ENCODE measurements at regions not wholly inside any gene's neighbourhood (a gene's known extent, or its start where the extent isn't known, plus 50 kb on each side); places are given as distances from the start of the nearest gene placed in this dataset.

DNA sequence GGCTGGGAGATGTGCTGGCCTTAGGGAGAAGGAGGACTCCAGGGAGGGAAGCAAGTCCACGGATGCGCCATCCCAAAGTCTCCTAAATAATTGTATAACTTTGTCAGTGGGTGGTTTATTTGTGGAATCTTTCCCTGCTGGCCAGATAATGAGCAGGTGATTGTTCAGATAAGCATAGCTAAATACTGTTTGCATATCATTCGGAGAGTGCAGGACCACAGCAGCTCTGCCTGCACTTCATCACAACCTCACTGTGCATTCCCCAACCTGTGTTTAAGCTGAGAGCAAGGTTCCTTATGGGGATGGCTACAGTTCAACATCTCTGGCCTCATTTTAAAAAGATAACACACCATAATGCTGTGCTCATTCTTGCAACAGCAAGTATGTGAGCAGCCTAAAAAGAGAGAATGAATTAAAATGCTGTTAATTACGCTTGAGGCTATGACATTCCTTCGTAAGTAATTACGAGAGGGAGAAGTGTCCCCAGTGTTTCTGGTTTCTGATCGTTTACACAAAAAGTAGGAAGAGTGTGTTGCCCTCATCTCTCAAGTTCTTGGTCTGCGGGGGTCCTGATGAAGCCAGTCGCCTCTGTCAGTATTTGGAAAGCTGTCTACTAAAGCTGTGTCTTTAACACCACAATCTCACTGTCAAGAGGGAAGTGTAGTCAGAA, 272.0 kb upstream of the RORA start:
- no peaks in the 10 kb centered on the region for H3K4me1 ChIP-seq (ENCODE audit: insufficient read depth, low read length)
- H3K27me3 ChIP-seq (ENCODE audit: insufficient read depth, low read length) = no peaks in the 10 kb centered on the region
- no peaks in the 10 kb centered on the region for H3K9me3 ChIP-seq (ENCODE audit: low read depth, low read length)
- H3K4me3 ChIP-seq (ENCODE audit: low read length) = no peak overlapping the region

DNA sequence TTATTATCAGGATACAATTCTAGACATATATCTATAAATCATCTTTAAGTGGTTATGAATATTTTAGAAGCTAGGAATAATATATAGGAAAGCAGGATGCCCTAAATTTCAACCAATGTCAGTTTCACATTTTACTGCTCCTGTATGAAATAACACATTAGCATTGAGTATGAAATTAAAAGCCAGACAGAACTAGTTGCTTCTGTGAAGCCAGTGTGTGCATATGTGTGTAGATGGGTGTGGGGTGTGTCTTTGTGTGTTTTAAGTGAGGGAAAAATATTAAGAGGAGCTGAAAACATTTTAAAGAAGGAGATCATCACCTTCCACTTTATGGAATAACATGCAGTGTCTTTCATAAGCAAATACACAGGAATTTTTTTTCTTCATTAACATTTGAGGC, 271.4 kb upstream of the RORA start:
- no peaks in the 10 kb centered on the region for H3K4me1 ChIP-seq (ENCODE audit: insufficient read depth, low read length)
- peaks cover 3% of the 10 kb centered on the region for H3K27me3 ChIP-seq (ENCODE audit: insufficient read depth, low read length)
- no peaks in the 10 kb centered on the region for H3K9me3 ChIP-seq (ENCODE audit: low read depth, low read length)
- no peak overlapping the region for H3K4me3 ChIP-seq (ENCODE audit: low read length)

DNA sequence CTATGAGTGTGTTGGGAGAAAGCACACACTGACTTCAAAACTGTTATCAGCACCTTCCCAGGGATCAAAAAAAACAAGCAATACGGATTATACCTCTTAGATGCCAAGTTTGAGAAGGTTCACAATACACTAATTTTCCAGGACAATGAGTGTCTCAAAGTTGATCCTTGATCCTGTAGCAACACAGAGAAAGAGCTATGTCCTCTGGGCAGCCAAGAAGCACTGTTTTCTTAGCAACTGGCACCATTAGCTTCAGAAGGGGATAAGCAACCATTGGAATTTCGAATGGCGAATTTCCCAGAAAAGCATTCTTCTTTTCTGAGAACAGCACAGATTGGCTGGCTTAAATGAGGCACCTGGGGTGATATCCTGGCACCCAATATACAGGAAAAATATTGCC, 270.3 kb upstream of the RORA start:
- Histone ChIP-seq H3K4me3 (ENCODE audit: low read length) (no peak overlapping the region), H3K9me3 (ENCODE audit: low read depth, low read length) (no peaks in the 10 kb centered on the region)

DNA sequence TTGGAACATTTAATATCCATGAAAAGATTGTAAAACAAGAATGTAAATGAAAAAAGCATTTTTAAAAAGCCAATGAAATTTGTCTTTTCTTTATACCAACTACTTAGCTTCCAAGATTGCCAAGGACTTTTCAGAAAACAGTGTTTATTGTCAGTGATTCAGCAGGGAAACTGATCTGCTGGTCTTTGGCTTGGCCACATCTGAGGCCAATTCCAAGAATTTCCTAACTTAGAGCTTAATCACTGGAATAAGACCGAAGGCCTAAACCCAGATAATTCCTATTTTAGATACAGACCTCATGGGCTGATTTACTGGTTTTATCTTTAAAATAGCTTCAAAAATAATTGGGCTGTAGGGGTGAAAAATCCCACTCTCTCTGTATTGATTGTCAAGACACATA, 260.5 kb upstream of the RORA start:
- Histone ChIP-seq H3K4me1 (ENCODE audit: insufficient read depth, low read length) (no peaks in the 10 kb centered on the region), H3K4me3 (ENCODE audit: low read length) (no peak overlapping the region), H3K9me3 (ENCODE audit: low read depth, low read length) (no peaks in the 10 kb centered on the region), H3K27me3 (ENCODE audit: insufficient read depth, low read length) (no peaks in the 10 kb centered on the region)

More for the DNA sequence above, 270.3 kb upstream of the RORA start:
- H3K27me3 ChIP-seq (ENCODE audit: insufficient read depth, low read length) = peaks cover 4% of the 10 kb centered on the region
- no peaks in the 10 kb centered on the region for H3K4me1 ChIP-seq (ENCODE audit: insufficient read depth, low read length)

DNA sequence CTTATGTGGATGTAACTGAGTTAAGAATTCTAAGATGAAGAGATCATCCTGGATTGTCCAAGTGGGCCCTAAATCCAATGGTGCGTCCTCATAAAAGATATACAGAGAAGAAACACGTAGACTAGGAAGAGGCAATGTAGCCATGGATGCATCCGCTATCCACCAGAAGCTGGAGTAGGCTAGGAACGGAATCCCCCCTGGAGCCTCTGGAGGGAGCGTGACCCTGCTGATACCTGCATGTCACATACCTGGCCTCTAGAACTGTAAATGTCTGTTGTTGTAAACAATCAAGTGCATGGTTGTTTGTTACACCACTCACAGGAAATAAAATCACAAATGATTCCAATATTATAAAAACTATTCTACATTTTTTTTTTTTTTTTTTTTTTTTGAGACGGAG, 254.5 kb upstream of the RORA start:
- no peaks in the 10 kb centered on the region for H3K4me1 ChIP-seq (ENCODE audit: insufficient read depth, low read length)
- H3K27me3 ChIP-seq (ENCODE audit: insufficient read depth, low read length) = no peaks in the 10 kb centered on the region
- no peak overlapping the region for H3K4me3 ChIP-seq (ENCODE audit: low read length)
- no peaks in the 10 kb centered on the region for H3K9me3 ChIP-seq (ENCODE audit: low read depth, low read length)

DNA sequence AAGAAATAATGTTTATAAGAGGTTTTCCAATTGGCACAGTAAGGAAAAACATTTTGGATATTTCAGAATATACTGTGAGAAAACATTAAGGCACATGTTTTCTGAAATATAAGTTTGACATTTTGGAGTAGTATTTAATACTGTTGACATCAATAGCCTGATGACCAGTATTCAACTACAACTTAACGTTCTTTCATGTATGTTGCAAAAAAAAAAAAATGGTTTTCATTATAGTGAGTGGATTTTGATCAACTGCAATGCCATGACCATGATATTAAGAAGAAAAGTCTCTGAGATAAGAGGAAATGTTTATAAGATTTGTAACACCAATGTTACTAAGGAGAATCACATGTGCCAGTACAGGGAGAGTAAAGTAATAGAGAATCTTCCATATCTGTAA, 252.8 kb upstream of the RORA start:
- Histone ChIP-seq H3K4me3 (ENCODE audit: low read length) (no peak overlapping the region), H3K9me3 (ENCODE audit: low read depth, low read length) (no peaks in the 10 kb centered on the region), H3K27me3 (ENCODE audit: insufficient read depth, low read length) (no peaks in the 10 kb centered on the region), H3K4me1 (ENCODE audit: insufficient read depth, low read length) (no peaks in the 10 kb centered on the region)

DNA sequence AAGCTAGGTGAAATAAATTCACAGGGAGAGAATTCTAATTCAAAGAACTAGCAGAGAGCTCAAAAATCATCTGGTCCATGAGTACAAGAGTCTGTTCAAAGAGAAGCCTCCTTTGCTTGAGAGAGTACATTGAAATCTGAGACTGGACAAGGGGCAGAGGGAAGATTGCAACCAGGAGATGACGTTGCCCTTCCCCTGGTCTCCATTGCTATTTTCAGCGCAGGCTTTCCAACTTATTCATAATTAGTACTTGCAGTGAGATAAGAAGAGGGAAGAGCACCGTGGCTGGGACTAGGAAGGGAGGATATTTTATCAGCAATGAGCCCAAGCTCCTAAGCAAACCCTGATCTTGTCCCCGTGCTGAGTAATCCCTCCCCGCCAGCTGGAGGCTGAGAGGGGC, 251.8 kb upstream of the RORA start:
- Histone ChIP-seq H3K27me3 (ENCODE audit: insufficient read depth, low read length) (no peaks in the 10 kb centered on the region), H3K9me3 (ENCODE audit: low read depth, low read length) (no peaks in the 10 kb centered on the region), H3K4me1 (ENCODE audit: insufficient read depth, low read length) (no peaks in the 10 kb centered on the region), H3K4me3 (ENCODE audit: low read length) (no peak overlapping the region)

DNA sequence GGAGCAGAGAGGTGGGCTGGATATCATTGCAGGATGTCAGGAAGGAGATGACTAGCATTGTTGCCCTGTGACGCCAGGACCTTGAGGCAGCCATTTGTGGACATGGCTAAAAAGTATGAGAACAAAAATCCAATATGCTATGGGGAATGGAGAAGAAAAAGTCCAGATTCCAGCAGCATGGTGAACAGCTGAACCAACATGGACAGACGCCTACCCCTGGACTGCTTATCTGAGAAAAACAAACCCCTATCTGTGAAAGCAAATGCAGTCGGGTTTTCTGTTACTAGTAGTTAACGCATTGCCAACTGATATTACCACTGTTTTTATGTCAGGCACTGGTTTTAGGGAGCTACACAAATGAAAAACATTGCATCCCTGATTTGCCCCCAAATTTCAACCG, 251.2 kb upstream of the RORA start:
- Histone ChIP-seq H3K4me3 (ENCODE audit: low read length) (no peak overlapping the region), H3K4me1 (ENCODE audit: insufficient read depth, low read length) (no peaks in the 10 kb centered on the region), H3K27me3 (ENCODE audit: insufficient read depth, low read length) (no peaks in the 10 kb centered on the region), H3K9me3 (ENCODE audit: low read depth, low read length) (no peaks in the 10 kb centered on the region)

DNA sequence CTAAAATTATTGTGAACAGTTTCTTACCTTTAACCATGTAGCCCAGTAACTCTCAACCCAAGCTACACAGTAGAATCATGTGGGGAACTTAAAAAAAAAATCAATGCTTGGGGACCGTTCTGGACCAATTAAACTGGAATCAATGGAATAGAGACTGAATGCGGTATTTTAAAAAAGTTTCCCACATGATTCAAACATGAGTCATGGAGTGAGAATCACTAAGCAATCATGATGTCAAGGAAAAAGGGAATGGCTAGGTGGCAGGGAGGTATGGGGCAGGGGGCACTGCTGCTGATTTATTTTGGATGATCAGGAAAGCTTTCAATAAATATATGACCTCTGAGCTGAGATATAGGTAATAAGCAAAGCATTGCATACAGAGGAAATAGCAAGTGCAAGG, 250.5 kb upstream of the RORA start:
- Histone ChIP-seq H3K27me3 (ENCODE audit: insufficient read depth, low read length) (no peaks in the 10 kb centered on the region), H3K4me1 (ENCODE audit: insufficient read depth, low read length) (no peaks in the 10 kb centered on the region), H3K4me3 (ENCODE audit: low read length) (no peak overlapping the region), H3K9me3 (ENCODE audit: low read depth, low read length) (no peaks in the 10 kb centered on the region)

DNA sequence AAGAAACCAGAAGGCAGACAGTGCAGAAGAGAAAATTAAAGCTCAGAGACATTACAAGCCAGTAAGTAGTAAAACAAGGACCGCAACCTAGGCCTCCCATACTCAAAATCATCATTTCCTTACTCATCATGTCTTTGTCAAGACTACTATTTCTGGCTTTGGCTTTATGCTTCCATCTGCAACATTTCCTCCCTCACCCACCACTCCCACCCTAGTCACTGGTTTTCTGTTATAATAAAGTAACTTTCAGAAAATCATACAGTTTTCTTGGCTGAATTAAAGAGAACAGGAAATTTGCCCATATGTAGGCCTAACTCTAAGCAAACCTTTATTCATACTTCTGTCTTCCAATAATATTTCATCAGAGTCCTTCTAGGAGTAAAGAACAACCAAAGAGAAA, 247.6 kb upstream of the RORA start:
- Histone ChIP-seq H3K27me3 (ENCODE audit: insufficient read depth, low read length) (no peaks in the 10 kb centered on the region), H3K4me3 (ENCODE audit: low read length) (no peak overlapping the region), H3K4me1 (ENCODE audit: insufficient read depth, low read length) (no peaks in the 10 kb centered on the region), H3K9me3 (ENCODE audit: low read depth, low read length) (no peaks in the 10 kb centered on the region)

DNA sequence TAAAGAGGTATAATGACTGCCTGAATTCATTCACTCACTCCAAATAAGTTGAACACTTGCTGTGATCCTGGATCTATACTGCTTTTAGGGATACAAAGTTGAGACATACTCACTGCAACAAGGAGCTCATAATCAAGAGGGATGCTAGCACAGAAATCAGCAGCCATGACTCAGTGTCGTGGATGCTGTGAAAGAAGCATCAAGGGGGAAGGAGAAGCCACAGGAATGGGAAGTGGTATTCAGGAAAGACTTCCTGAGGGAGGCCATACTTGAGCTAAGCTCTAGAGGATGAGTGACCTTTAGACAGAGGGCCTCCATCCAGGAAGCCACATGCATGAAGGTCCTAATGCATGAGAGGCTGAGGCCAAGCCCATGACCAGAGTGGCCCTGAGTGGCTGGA, 245.7 kb upstream of the RORA start:
- no peak overlapping the region for H3K4me3 ChIP-seq (ENCODE audit: low read length)
- no peaks in the 10 kb centered on the region for H3K9me3 ChIP-seq (ENCODE audit: low read depth, low read length)
- H3K27me3 ChIP-seq (ENCODE audit: insufficient read depth, low read length) = no peaks in the 10 kb centered on the region
- H3K4me1 ChIP-seq (ENCODE audit: insufficient read depth, low read length) = no peaks in the 10 kb centered on the region

DNA sequence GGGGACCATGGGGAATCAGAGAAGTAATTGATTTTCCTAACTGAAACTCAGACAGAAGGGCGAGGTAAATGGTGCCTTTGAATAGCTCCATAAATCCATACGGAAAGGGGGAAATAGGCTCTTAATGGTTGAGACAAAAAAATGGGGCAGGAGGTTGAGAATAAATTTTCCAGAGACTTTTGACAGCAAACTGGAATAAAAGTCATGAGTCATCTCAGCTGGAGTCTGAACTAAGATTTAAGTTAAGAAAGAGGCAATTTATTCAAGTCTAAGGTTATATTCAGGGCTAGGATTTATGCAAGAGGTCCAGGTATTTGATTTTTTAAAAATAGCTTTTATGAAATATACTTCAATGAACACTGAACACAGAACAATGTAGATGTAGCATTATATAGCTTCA, 238.7 kb upstream of the RORA start:
- Histone ChIP-seq H3K4me3 (ENCODE audit: low read length) (no peak overlapping the region), H3K4me1 (ENCODE audit: insufficient read depth, low read length) (no peaks in the 10 kb centered on the region), H3K9me3 (ENCODE audit: low read depth, low read length) (no peaks in the 10 kb centered on the region), H3K27me3 (ENCODE audit: insufficient read depth, low read length) (peaks cover 3% of the 10 kb centered on the region)

DNA sequence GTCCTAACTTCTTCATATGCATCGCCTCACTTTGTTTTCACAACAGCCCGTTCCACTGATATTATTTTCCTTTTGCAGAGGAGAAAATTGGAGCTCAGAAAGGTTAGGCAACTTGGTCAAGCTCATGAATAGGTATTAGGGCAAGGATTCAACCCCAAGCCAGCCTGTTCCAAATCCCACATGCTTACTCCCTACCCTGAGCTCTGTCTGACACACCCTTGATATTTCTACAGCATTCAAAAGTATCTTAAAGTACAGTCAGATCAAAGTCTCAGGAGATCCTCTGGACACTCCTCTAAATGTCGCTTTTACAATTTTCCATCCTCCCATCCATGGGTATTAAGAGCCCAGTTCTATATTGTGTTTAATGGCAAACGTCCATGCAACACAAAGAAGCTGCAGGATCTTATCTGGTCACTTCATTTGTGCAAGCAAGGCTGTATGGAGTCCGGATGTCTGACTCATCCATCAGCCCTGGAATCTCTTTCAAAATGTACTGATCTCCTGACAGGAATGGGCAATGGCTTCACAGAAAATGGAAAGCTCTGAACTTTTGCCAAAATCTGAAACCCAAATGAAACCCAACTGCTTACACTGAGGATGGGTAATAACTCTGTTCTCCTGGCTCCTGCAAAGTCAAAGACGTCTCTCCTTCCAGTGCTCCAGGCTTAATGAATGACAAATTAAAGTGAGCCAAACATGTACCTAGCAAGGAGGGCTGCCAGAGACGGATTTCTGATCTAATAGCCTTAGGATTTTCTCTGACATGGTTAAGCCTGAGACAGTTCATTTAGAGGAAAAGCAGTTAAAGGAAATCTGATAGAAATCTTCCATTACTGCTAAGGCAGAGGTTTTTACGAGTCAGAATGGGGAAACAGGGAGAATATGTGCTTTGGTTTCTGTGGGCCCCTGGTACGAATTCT, 230.9 kb upstream of the RORA start:
- Histone ChIP-seq H3K4me1 (ENCODE audit: insufficient read depth, low read length) (no peaks in the 10 kb centered on the region), H3K9me3 (ENCODE audit: low read depth, low read length) (no peaks in the 10 kb centered on the region), H3K27me3 (ENCODE audit: insufficient read depth, low read length) (peaks cover under 1% of the 10 kb centered on the region), H3K4me3 (ENCODE audit: low read length) (no peak overlapping the region)

DNA sequence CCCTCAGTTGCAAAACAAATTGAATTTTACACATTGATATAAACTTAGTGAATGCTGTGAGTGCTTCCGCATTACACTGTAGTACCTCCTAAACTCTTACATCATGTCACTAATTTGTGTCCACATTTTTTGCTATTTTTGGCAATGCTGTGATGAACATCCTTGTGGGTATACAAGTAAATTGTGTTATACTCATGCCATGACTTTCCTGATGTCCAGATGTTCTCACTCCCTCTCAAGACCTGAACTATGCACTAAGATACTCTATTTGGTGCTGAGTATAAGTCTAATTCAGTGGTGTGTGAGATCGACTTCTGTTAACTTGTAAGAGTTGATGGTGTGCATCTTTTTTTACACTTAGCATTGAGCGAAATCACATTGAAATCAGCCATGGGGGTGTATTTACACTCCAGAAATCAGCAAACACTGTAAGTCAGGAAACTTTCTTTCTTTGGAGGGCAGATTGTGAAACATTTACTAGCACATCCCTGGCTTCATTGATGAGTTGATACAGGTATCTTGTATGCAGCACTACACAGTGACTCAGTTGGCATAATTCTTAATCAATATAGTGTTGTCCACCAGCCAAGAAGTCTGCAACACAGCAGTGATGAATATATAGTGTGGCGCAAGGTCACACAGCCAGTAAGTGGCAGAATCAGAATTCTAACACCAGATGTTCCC, 228.1 kb upstream of the RORA start:
- Histone ChIP-seq H3K27me3 (ENCODE audit: insufficient read depth, low read length) (no peaks in the 10 kb centered on the region), H3K9me3 (ENCODE audit: low read depth, low read length) (no peaks in the 10 kb centered on the region), H3K4me3 (ENCODE audit: low read length) (no peak overlapping the region), H3K4me1 (ENCODE audit: insufficient read depth, low read length) (no peaks in the 10 kb centered on the region)

DNA sequence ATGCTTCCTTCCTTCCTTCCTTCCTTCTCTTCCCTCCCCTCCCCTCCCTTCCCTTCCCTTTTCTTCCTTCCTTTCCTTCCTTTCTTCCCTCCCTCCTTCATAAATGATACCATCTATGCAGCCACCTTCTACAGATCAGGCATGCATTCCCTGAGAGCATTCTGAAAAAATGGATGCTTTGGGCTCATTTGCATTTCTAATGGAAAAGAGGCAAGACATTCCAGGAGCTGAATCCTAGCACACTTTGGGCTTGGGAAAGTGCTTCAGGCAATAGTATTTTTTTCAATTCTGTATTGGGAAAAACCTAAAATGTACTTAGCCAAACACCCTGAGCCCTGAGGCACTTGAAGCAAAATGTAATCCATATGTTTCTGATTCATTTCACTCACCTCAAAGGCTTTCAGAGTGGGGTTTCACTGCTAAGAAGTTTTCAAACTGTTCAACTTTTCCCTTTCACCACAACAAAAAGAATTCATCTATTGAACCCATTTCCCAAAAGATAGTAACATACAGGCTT, 220.1 kb upstream of the RORA start:
- Histone ChIP-seq H3K9me3 (ENCODE audit: low read depth, low read length) (no peaks in the 10 kb centered on the region), H3K4me3 (ENCODE audit: low read length) (no peak overlapping the region), H3K4me1 (ENCODE audit: insufficient read depth, low read length) (no peaks in the 10 kb centered on the region), H3K27me3 (ENCODE audit: insufficient read depth, low read length) (no peaks in the 10 kb centered on the region)
